Keratinocyte (primary cell): ENCODE measurements at regions not wholly inside any gene's neighbourhood (a gene's known extent, or its start where the extent isn't known, plus 50 kb on each side); places are given as distances from the start of the nearest gene placed in this dataset.

ENCODE experiments used
- DNase-seq: peaks from one replicate; pipeline ENCODE4 v3.0.0-alpha.2; 2011; ENCODE audit warnings: low read depth, missing footprints, low spot score
- FAIRE-seq: peaks from 2 replicates; lab custom pipeline; 2011; peaks lifted over from hg19 to GRCh38; lab: Jason Lieb, UNC
- H2AFZ ChIP-seq: 2 replicates; pipeline ENCODE4 v1.6.0; 2012; ENCODE audit warnings: low read length, control low read depth, inconsistent platforms; ENCODE audit not compliant: control insufficient read depth
- H3K27ac ChIP-seq: 2 replicates; pipeline ENCODE4 v1.5.1; 2011; ENCODE audit warnings: low read length; ENCODE audit not compliant: control insufficient read depth, insufficient read depth
- H3K27me3 ChIP-seq: 3 replicates; pipeline ENCODE4 v1.6.0; 2011; ENCODE audit warnings: low read length; ENCODE audit not compliant: control insufficient read depth, insufficient read depth; ENCODE audit errors: extremely low read depth
- H3K36me3 ChIP-seq, 2 experiments: 2 replicates in 1 of 2; 3 replicates in 1 of 2; pipeline ENCODE4 v1.5.1; 2011; ENCODE audit warnings: low read length in 2 of 2, mild to moderate bottlenecking in 1 of 2; ENCODE audit not compliant: control insufficient read depth in 2 of 2, insufficient read depth in 2 of 2; ENCODE audit errors: extremely low read depth in 1 of 2
- H3K4me1 ChIP-seq: 3 replicates; pipeline ENCODE4 v1.5.1; 2011; ENCODE audit warnings: low read length; ENCODE audit not compliant: control insufficient read depth, insufficient read depth; ENCODE audit errors: extremely low read depth
- H3K4me2 ChIP-seq: 3 replicates; pipeline ENCODE4 v1.6.0; 2011; ENCODE audit warnings: low read depth, low read length; ENCODE audit not compliant: control insufficient read depth, insufficient read depth; ENCODE audit errors: extremely low read depth
- H3K4me3 ChIP-seq, 3 experiments: fragments of 200-600 bp in 1 of 3; sonication (generic) in 1 of 3; 2 replicates in 2 of 3; 3 replicates in 1 of 3; pipeline ENCODE4 v1.5.1; 2011 to 2016; ENCODE audit warnings: low read length in 3 of 3, mild to moderate bottlenecking in 3 of 3, control low read depth in 2 of 3, inconsistent platforms in 1 of 3, low read depth in 1 of 3, mixed read lengths in 1 of 3, mixed run types in 1 of 3, moderate library complexity in 1 of 3; ENCODE audit not compliant: control insufficient read depth in 2 of 3, insufficient read depth in 2 of 3; ENCODE audit errors: extremely low read depth in 1 of 3
- H3K79me2 ChIP-seq: 2 replicates; pipeline ENCODE4 v1.6.0; 2012; ENCODE audit warnings: low read length; ENCODE audit not compliant: control insufficient read depth, insufficient read depth
- H3K9ac ChIP-seq: 3 replicates; pipeline ENCODE4 v1.6.0; 2011; ENCODE audit warnings: low read length; ENCODE audit not compliant: control insufficient read depth, insufficient read depth; ENCODE audit errors: extremely low read depth
- H3K9me1 ChIP-seq: 3 replicates; pipeline ENCODE4 v1.6.0; 2011; ENCODE audit warnings: low read length; ENCODE audit not compliant: control insufficient read depth, insufficient read depth; ENCODE audit errors: extremely low read depth
- H3K9me3 ChIP-seq: 2 replicates; pipeline ENCODE4 v1.5.1; 2012; ENCODE audit warnings: low read depth, low read length; ENCODE audit not compliant: control insufficient read depth
- H4K20me1 ChIP-seq: 3 replicates; pipeline ENCODE4 v1.6.0; 2011; ENCODE audit warnings: low read length; ENCODE audit not compliant: control insufficient read depth, insufficient read depth; ENCODE audit errors: extremely low read depth
- EZH2 ChIP-seq: IDR thresholded peaks from one replicate; pipeline ENCODE4 v1.6.1; 2012; ENCODE audit warnings: inconsistent platforms, mild to moderate bottlenecking, low read length, moderate library complexity
- dilution Hi-C: fragments of 300-500 bp; cut with MboI; formaldehyde crosslinking; loops from one replicate; pipeline ENCODE4 v1.7.0; 2020; ENCODE audit warnings: low sequenced_read_pairs; ENCODE audit not compliant: extremely low pct_ligation_motif_present
- TF ChIP-seq, protein P1 (sequence below), 3 experiments: IDR thresholded peaks in 1 of 3; conservative IDR thresholded peaks in 1 of 3; optimal IDR thresholded peaks in 1 of 3; 2 replicates in 2 of 3; 3 replicates in 1 of 3; pipeline versions ENCODE3 to v1.5.1; 2011; ENCODE audit warnings: low read length in 3 of 3, mild to moderate bottlenecking in 3 of 3, moderate library complexity in 2 of 3, control low read depth in 1 of 3, inconsistent platforms in 1 of 3; ENCODE audit not compliant: insufficient read depth in 2 of 3; ENCODE audit errors: extremely low read depth in 1 of 3

DNA sequence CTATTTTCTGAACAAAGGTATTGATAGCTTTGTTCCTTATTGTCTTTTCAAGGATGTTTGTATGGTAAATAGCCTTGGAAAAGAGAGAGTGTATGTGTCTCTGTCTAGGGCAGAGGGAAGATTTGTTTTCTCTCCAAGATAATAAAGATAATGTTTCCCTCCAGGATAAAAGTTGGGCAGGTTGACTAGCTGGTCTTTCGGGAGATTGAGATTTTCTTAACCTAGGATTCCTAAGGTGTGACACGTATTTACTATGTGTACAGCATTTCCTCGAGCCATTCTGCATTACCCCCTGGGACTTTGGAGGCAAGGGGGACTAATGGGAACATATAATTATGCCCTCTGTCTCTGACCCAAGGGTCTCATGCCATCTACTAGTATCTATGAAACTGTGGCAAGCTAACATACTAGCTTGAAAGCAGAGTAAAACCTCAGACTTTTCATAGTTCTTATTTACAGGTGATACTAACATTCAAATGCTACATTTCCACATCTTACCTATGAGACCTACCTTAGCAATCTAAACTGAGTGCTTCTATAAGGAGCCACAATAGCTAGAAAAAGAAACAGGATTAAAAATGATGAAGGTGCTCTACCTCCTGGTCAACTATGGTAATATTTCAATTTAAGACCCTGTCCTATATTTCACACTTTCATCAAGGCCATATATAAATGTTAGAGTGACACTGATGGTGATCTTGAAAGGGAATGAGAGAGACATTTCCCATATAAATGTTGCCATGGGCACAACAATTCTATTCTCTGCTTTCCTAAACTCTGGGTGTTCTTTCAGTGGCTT lies 252.9 kb upstream of the CBLB start:
- FAIRE-seq (no peak), DNase-seq (no peak)
- Histone ChIP-seq H3K4me3 (no peak overlapping the region), H3K79me2 (no peaks in the 10 kb centered on the region), H4K20me1 (no peaks in the 10 kb centered on the region), H3K27me3 (no peaks in the 10 kb centered on the region), H3K9me1 (no peaks in the 10 kb centered on the region), H3K9me3 (no peaks in the 10 kb centered on the region), H3K4me1 (peaks cover 13% of the 10 kb centered on the region), H2AFZ (no peak overlapping the region), H3K4me2 (no peak overlapping the region), H3K36me3 (no peaks in the 10 kb centered on the region), H3K9ac (no peak overlapping the region), H3K27ac (no peak overlapping the region)
- dilution Hi-C loops: no loop called here
- TF ChIP-seq, protein P1, sequence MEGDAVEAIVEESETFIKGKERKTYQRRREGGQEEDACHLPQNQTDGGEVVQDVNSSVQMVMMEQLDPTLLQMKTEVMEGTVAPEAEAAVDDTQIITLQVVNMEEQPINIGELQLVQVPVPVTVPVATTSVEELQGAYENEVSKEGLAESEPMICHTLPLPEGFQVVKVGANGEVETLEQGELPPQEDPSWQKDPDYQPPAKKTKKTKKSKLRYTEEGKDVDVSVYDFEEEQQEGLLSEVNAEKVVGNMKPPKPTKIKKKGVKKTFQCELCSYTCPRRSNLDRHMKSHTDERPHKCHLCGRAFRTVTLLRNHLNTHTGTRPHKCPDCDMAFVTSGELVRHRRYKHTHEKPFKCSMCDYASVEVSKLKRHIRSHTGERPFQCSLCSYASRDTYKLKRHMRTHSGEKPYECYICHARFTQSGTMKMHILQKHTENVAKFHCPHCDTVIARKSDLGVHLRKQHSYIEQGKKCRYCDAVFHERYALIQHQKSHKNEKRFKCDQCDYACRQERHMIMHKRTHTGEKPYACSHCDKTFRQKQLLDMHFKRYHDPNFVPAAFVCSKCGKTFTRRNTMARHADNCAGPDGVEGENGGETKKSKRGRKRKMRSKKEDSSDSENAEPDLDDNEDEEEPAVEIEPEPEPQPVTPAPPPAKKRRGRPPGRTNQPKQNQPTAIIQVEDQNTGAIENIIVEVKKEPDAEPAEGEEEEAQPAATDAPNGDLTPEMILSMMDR (optimal IDR thresholded peaks at IDR 0.05 in 1 of 3, IDR thresholded peaks at IDR 0.05 in 1 of 3, conservative IDR thresholded peaks at IDR 0.05 in 1 of 3; ENCODE audit: extremely low read depth in 1 of 3, insufficient read depth in 2 of 3, low read length in 3 of 3): no peak
- TF ChIP-seq EZH2: no peak

DNA sequence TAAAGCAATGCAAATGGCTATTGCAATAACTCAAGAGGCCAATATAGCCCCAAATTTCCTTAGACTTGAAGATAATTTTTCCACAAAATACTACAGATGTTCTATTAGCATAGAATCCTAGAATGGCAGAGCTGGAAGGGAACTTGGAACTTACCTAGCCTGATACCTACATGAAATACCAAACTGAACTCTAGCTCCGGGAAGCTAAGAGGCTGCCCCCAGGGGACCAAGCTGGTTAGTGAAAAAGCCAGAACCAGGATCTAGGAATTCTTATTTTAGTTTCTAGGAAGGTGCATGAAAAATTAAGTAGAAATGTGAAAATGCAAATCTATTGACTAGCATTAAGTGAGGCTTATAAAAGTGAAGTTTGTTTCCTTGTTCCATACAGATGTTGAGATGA lies 256.0 kb upstream of the CBLB start:
- FAIRE-seq (no peak), DNase-seq (no peak)
- Histone ChIP-seq H3K36me3 (no peaks in the 10 kb centered on the region), H3K4me1 (no peaks in the 10 kb centered on the region), H3K79me2 (no peaks in the 10 kb centered on the region), H3K9ac (no peak overlapping the region), H4K20me1 (no peaks in the 10 kb centered on the region), H3K27ac (no peak overlapping the region), H3K4me2 (no peak overlapping the region), H2AFZ (no peak overlapping the region), H3K9me1 (no peaks in the 10 kb centered on the region), H3K9me3 (no peaks in the 10 kb centered on the region), H3K27me3 (no peaks in the 10 kb centered on the region), H3K4me3 (no peak overlapping the region)
- TF ChIP-seq EZH2: no peak
- TF ChIP-seq, protein P1 (optimal IDR thresholded peaks at IDR 0.05 in 1 of 3, IDR thresholded peaks at IDR 0.05 in 1 of 3, conservative IDR thresholded peaks at IDR 0.05 in 1 of 3; ENCODE audit: extremely low read depth in 1 of 3, insufficient read depth in 2 of 3, low read length in 3 of 3): no peak
- dilution Hi-C loops: no loop called here
